ENCODE measurements at regions not wholly inside any gene's neighbourhood (a gene's known extent, or its start where the extent isn't known, plus 50 kb on each side); places are given as distances from the start of the nearest gene placed in this dataset.
"Not testable (repeated sequence)": the region's sequence is repeated elsewhere in the genome, so short reads cannot be mapped to it uniquely, and the experiment has no call there.

DNA sequence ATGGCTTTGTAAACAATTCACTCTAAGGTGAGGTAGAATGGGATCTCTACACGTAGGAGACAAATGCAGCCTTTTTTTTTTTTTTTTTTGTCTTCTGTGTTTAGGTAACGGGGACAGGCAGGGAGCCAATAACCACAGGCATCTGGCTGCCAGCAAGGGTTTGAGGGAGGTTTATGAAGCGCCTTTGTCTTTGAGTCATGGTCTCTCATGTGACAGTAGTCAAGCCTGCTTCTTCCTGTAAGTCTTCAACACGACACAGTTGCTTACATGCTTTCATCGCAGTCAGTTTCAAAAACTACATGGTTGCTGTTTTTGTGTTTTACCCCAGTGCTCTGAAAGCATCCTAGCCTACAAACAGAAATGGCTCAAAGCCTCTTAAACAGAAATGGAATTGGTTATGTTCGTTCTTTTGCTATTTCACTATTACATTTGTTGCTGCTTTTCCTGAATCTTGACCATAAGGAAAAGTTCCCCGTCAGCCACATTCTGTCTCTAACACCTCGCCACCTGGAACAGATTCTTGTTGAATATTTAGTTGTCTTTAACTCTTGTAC is 127.8 kb upstream of the METTL14 start:
- H3K4me1 ChIP-seq (ENCODE audit: control insufficient read depth, insufficient read depth, low read length) = no peaks in the 10 kb centered on the region
- no CpG with 5 or more reads among the region's 8 CpGs for WGBS (ENCODE audit: insufficient coverage, insufficient read length)

DNA sequence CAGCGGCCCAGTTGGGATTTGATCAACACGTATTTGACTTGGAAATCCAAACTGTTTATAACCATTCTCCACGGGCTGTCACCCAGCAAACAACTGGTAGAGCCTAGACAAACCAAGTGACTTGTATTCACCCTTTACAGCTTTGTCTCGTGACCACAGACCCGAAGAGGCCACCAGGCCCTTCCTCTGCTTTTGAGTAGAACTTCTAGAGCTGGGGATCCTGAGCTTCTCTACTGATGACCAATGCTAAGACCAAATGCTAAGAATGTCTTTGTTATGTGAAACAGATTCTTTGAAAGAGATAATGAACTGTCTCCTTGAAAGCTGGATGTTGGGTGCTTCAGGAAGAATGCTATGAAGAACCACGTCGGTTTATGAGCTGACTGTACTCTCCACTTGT is 127.0 kb upstream of the METTL14 start:
- H3K27me3 ChIP-seq (ENCODE audit: control insufficient read depth, insufficient read depth, low read length); DNase-seq (ENCODE audit: low read depth, low spot score); H3K36me3 ChIP-seq (ENCODE audit: control insufficient read depth, insufficient read depth, low read length); H3K4me1 ChIP-seq (ENCODE audit: control insufficient read depth, insufficient read depth, low read length); H3K4me3 ChIP-seq (ENCODE audit: low read length); H3K27ac ChIP-seq (ENCODE audit: low read length); H3K9me3 ChIP-seq (ENCODE audit: control insufficient read depth, insufficient read depth, low read length): not testable (repeated sequence)
- no CpG with 5 or more reads among the region's 7 CpGs for WGBS (ENCODE audit: insufficient coverage, insufficient read length)

More for the DNA sequence above, 127.8 kb upstream of the METTL14 start:
- Histone ChIP-seq H3K4me3 (ENCODE audit: low read length) (no peak overlapping the region), H3K9me3 (ENCODE audit: control insufficient read depth, insufficient read depth, low read length) (no peaks in the 10 kb centered on the region), H3K27me3 (ENCODE audit: control insufficient read depth, insufficient read depth, low read length) (no peaks in the 10 kb centered on the region), H3K36me3 (ENCODE audit: control insufficient read depth, insufficient read depth, low read length) (no peaks in the 10 kb centered on the region), H3K27ac (ENCODE audit: low read length) (no peak overlapping the region)
- no peak for DNase-seq (ENCODE audit: low read depth, low spot score)

GRCh38 chr4:118561559-118561958 is 123.6 kb upstream of the METTL14 start:
- H3K9me3 ChIP-seq (ENCODE audit: control insufficient read depth, insufficient read depth, low read length); DNase-seq (ENCODE audit: low read depth, low spot score); H3K36me3 ChIP-seq (ENCODE audit: control insufficient read depth, insufficient read depth, low read length); H3K4me1 ChIP-seq (ENCODE audit: control insufficient read depth, insufficient read depth, low read length); H3K27ac ChIP-seq (ENCODE audit: low read length); H3K27me3 ChIP-seq (ENCODE audit: control insufficient read depth, insufficient read depth, low read length); H3K4me3 ChIP-seq (ENCODE audit: low read length): not testable (repeated sequence)

DNA sequence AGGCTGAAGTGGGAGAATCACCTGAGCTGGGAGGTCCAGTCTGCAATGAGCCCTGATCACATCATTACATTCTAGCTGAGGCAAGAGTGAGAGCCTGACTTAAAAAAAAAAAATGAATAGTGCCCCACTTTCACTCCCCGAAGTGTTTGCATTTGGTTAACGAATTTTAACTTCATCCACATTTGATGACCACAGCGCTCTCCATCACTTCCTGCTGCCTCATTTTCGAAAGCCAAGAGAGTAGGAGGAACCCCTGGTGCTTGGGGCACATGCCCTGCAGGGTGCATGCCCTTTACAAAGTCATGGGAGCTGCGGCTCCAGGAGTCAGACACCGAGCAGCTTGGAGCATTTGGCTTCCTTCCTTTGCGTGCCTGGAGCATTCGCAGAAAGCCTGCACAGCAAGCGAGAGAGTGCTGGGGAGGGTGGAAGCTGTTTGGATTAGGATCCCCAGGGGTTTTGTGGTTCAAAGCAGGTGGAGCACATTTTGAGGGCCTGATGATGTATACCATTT is 119.1 kb upstream of the METTL14 start:
- not testable (repeated sequence) for H3K4me3 ChIP-seq (ENCODE audit: low read length); DNase-seq (ENCODE audit: low read depth, low spot score); H3K27me3 ChIP-seq (ENCODE audit: control insufficient read depth, insufficient read depth, low read length); H3K36me3 ChIP-seq (ENCODE audit: control insufficient read depth, insufficient read depth, low read length); H3K27ac ChIP-seq (ENCODE audit: low read length); H3K9me3 ChIP-seq (ENCODE audit: control insufficient read depth, insufficient read depth, low read length); H3K4me1 ChIP-seq (ENCODE audit: control insufficient read depth, insufficient read depth, low read length)
- no CpG with 5 or more reads among the region's 9 CpGs for WGBS (ENCODE audit: insufficient coverage, insufficient read length)

DNA sequence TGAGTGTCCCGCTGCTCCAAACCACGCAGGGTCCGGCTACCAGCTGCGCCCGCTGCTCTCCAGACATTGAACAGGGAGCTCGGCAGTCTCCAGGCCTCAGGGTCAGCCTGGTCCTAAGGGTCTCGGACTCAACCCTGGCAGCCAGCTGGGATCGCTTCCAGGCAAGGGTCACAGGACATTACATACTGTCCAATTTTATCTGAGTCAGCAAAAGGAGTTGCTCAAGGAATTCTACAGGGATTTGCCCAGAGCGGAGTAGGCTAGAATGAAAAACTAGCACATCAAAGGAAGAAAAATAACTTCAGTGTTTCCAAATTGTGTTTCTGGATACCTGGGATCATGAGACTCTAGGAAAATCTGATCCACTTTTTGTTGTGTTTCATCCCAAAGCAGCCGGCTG is 112.2 kb upstream of the METTL14 start:
- no CpG with 5 or more reads among the region's 10 CpGs for WGBS (ENCODE audit: insufficient coverage, insufficient read length)

DNA sequence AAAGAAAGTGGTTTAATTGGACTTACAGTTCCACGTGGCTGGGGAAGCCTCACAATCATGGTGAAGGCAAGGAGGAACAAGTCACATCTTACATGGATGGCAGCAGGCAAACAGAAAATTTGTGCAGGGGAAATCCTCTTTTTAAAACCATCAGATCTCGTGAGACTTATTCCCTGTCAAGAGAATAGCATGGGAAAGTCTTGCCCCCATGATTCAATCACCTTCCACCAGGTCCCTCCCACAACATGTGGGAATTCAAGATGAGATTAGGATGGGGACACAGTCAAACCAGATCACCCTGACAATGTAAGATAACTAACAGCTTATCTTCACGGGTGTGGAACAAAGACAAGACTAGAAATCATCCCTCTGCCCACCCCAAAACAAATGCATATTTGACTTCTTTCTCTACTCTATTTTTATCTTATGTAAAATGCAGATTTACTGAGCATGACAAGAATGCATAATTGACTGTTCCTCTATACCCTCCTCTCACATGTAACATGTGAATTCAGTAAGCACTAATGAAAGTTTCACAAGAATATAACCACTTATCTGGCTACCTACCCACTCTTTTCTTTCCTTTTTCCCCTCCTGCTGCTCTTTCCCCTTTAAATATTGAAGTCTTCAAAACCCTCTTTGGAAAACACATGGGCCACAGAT is 110.8 kb upstream of the METTL14 start:
- H3K36me3 ChIP-seq (ENCODE audit: control insufficient read depth, insufficient read depth, low read length); H3K27ac ChIP-seq (ENCODE audit: low read length); H3K27me3 ChIP-seq (ENCODE audit: control insufficient read depth, insufficient read depth, low read length); H3K9me3 ChIP-seq (ENCODE audit: control insufficient read depth, insufficient read depth, low read length); H3K4me3 ChIP-seq (ENCODE audit: low read length); H3K4me1 ChIP-seq (ENCODE audit: control insufficient read depth, insufficient read depth, low read length); DNase-seq (ENCODE audit: low read depth, low spot score): not testable (repeated sequence)
- whole genome bisulfite sequencing (ENCODE audit: insufficient coverage, insufficient read length) = no CpG with 5 or more reads among the region's 3 CpGs

More for the DNA sequence above, 112.2 kb upstream of the METTL14 start:
- not testable (repeated sequence) for DNase-seq (ENCODE audit: low read depth, low spot score); H3K27me3 ChIP-seq (ENCODE audit: control insufficient read depth, insufficient read depth, low read length); H3K4me3 ChIP-seq (ENCODE audit: low read length); H3K9me3 ChIP-seq (ENCODE audit: control insufficient read depth, insufficient read depth, low read length); H3K4me1 ChIP-seq (ENCODE audit: control insufficient read depth, insufficient read depth, low read length); H3K36me3 ChIP-seq (ENCODE audit: control insufficient read depth, insufficient read depth, low read length); H3K27ac ChIP-seq (ENCODE audit: low read length)

GRCh38 chr4:118575057-118575456 is 110.1 kb upstream of the METTL14 start:
- not testable (repeated sequence) for H3K27me3 ChIP-seq (ENCODE audit: control insufficient read depth, insufficient read depth, low read length); H3K27ac ChIP-seq (ENCODE audit: low read length); DNase-seq (ENCODE audit: low read depth, low spot score); H3K4me1 ChIP-seq (ENCODE audit: control insufficient read depth, insufficient read depth, low read length); H3K9me3 ChIP-seq (ENCODE audit: control insufficient read depth, insufficient read depth, low read length); H3K36me3 ChIP-seq (ENCODE audit: control insufficient read depth, insufficient read depth, low read length); H3K4me3 ChIP-seq (ENCODE audit: low read length)
- no CpG with 5 or more reads among the region's 1 CpG for WGBS (ENCODE audit: insufficient coverage, insufficient read length)

GRCh38 chr4:118575726-118576125 is 109.5 kb upstream of the METTL14 start:
- DNase-seq (ENCODE audit: low read depth, low spot score); H3K9me3 ChIP-seq (ENCODE audit: control insufficient read depth, insufficient read depth, low read length); H3K36me3 ChIP-seq (ENCODE audit: control insufficient read depth, insufficient read depth, low read length); H3K27me3 ChIP-seq (ENCODE audit: control insufficient read depth, insufficient read depth, low read length); H3K27ac ChIP-seq (ENCODE audit: low read length); H3K4me1 ChIP-seq (ENCODE audit: control insufficient read depth, insufficient read depth, low read length); H3K4me3 ChIP-seq (ENCODE audit: low read length): not testable (repeated sequence)
- no CpG with 5 or more reads among the region's 5 CpGs for WGBS (ENCODE audit: insufficient coverage, insufficient read length)

DNA sequence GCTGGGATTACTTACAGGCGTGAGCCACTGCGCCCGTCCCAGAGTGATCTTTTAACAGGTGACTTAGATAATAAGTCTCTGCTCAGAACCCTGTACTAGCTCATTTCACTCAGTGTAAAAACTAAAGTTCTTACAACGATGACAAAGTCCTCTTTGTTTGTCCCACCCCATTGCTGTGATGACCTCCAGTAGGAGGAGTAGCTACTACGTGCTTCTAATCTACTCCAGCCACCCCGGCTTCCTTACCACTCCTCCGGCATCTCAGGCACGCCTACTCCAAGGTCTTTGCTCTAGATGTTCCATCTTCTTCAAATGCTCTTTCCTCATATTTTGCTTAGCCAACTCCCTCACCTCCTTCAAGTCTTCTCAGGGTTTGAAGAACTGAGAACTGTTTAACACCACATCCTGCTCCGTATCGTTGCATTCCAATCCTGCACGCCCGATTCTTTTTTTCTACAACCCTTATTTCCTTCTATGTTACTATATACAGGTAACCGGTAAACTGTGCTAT is 108.4 kb upstream of the METTL14 start:
- not testable (repeated sequence) for H3K4me3 ChIP-seq (ENCODE audit: low read length); DNase-seq (ENCODE audit: low read depth, low spot score); H3K36me3 ChIP-seq (ENCODE audit: control insufficient read depth, insufficient read depth, low read length); H3K4me1 ChIP-seq (ENCODE audit: control insufficient read depth, insufficient read depth, low read length); H3K27ac ChIP-seq (ENCODE audit: low read length); H3K9me3 ChIP-seq (ENCODE audit: control insufficient read depth, insufficient read depth, low read length); H3K27me3 ChIP-seq (ENCODE audit: control insufficient read depth, insufficient read depth, low read length)
- WGBS (ENCODE audit: insufficient coverage, insufficient read length) = no CpG with 5 or more reads among the region's 13 CpGs

GRCh38 chr4:118585015-118585414 is 100.2 kb upstream of the METTL14 start:
- Histone ChIP-seq H3K9me3 (ENCODE audit: control insufficient read depth, insufficient read depth, low read length) (no peaks in the 10 kb centered on the region), H3K36me3 (ENCODE audit: control insufficient read depth, insufficient read depth, low read length) (no peaks in the 10 kb centered on the region), H3K4me1 (ENCODE audit: control insufficient read depth, insufficient read depth, low read length) (peaks cover 4% of the 10 kb centered on the region; the same call in 1 of the 2 replicates), H3K27me3 (ENCODE audit: control insufficient read depth, insufficient read depth, low read length) (no peaks in the 10 kb centered on the region), H3K27ac (ENCODE audit: low read length) (no peak overlapping the region), H3K4me3 (ENCODE audit: low read length) (no peak overlapping the region)
- WGBS (ENCODE audit: insufficient coverage, insufficient read length) = no CpG with 5 or more reads among the region's 5 CpGs
- DNase-seq (ENCODE audit: low read depth, low spot score) = no peak

GRCh38 chr4:118586357-118586790 is 98.8 kb upstream of the METTL14 start:
- no peaks in the 10 kb centered on the region for H3K36me3 ChIP-seq (ENCODE audit: control insufficient read depth, insufficient read depth, low read length)
- H3K4me1 ChIP-seq (ENCODE audit: control insufficient read depth, insufficient read depth, low read length) = peaks cover 4% of the 10 kb centered on the region; the same call in 1 of the 2 replicates
- no CpG with 5 or more reads among the region's 6 CpGs for WGBS (ENCODE audit: insufficient coverage, insufficient read length)
- no peak overlapping the region for H3K27ac ChIP-seq (ENCODE audit: low read length)
- no peaks in the 10 kb centered on the region for H3K9me3 ChIP-seq (ENCODE audit: control insufficient read depth, insufficient read depth, low read length)
- DNase-seq (ENCODE audit: low read depth, low spot score) = no peak
- no peaks in the 10 kb centered on the region for H3K27me3 ChIP-seq (ENCODE audit: control insufficient read depth, insufficient read depth, low read length)
- no peak overlapping the region for H3K4me3 ChIP-seq (ENCODE audit: low read length)
